ENCODE measurements at regions not wholly inside any gene's neighbourhood (a gene's known extent, or its start where the extent isn't known, plus 50 kb on each side); places are given as distances from the start of the nearest gene placed in this dataset.
"Not testable (repeated sequence)": the region's sequence is repeated elsewhere in the genome, so short reads cannot be mapped to it uniquely, and the experiment has no call there.

GRCh38 chr18:44568986-44569385 is 111.7 kb upstream of the SETBP1 start:
- Mint-ChIP-seq H3K36me3 (ENCODE audit: unreplicated experiment) (no peaks in the 10 kb centered on the region), H3K27me3 (ENCODE audit: unreplicated experiment) (no peaks in the 10 kb centered on the region), H3K4me1 (ENCODE audit: low read depth, unreplicated experiment) (no peaks in the 10 kb centered on the region), H3K9me3 (ENCODE audit: unreplicated experiment) (no peaks in the 10 kb centered on the region), H3K4me3 (ENCODE audit: unreplicated experiment) (no peak overlapping the region), H3K27ac (ENCODE audit: unreplicated experiment) (no peak overlapping the region)
- DNase-seq, result no peak
- no peak for TF ChIP-seq CTCF (IDR thresholded peaks at IDR 0.05; ENCODE audit: partially characterized antibody, unreplicated experiment)

GRCh38 chr18:44569391-44570055 is 111.2 kb upstream of the SETBP1 start:
- Mint-ChIP-seq H3K27me3 (ENCODE audit: unreplicated experiment) (no peaks in the 10 kb centered on the region), H3K27ac (ENCODE audit: unreplicated experiment) (no peak overlapping the region), H3K4me1 (ENCODE audit: low read depth, unreplicated experiment) (no peaks in the 10 kb centered on the region), H3K4me3 (ENCODE audit: unreplicated experiment) (no peak overlapping the region), H3K36me3 (ENCODE audit: unreplicated experiment) (no peaks in the 10 kb centered on the region), H3K9me3 (ENCODE audit: unreplicated experiment) (no peaks in the 10 kb centered on the region)
- TF ChIP-seq CTCF (IDR thresholded peaks at IDR 0.05; ENCODE audit: partially characterized antibody, unreplicated experiment), result no peak
- no peak for DNase-seq

- no peaks in the 10 kb centered on the region for H3K27me3 Mint-ChIP-seq (ENCODE audit: unreplicated experiment)
- no peaks in the 10 kb centered on the region for H3K36me3 Mint-ChIP-seq (ENCODE audit: unreplicated experiment)
- H3K9me3 Mint-ChIP-seq (ENCODE audit: unreplicated experiment), result no peaks in the 10 kb centered on the region
- no peaks in the 10 kb centered on the region for H3K4me1 Mint-ChIP-seq (ENCODE audit: low read depth, unreplicated experiment)
- peak; percentile 87 for TF ChIP-seq CTCF (IDR thresholded peaks at IDR 0.05; ENCODE audit: partially characterized antibody, unreplicated experiment)
- H3K27ac Mint-ChIP-seq (ENCODE audit: unreplicated experiment), result no peak overlapping the region
- H3K4me3 Mint-ChIP-seq (ENCODE audit: unreplicated experiment), result no peak overlapping the region
- no peak for DNase-seq
Observed at GRCh38 chr18:44579028-44579702, 101.5 kb upstream of the SETBP1 start.

- no peak overlapping the region for H3K27ac Mint-ChIP-seq (ENCODE audit: unreplicated experiment)
- no peaks in the 10 kb centered on the region for H3K9me3 Mint-ChIP-seq (ENCODE audit: unreplicated experiment)
- no peak overlapping the region for H3K4me3 Mint-ChIP-seq (ENCODE audit: unreplicated experiment)
- no peak for TF ChIP-seq CTCF (IDR thresholded peaks at IDR 0.05; ENCODE audit: partially characterized antibody, unreplicated experiment)
- DNase-seq, result no peak
- no peaks in the 10 kb centered on the region for H3K36me3 Mint-ChIP-seq (ENCODE audit: unreplicated experiment)
- no peaks in the 10 kb centered on the region for H3K4me1 Mint-ChIP-seq (ENCODE audit: low read depth, unreplicated experiment)
- no peaks in the 10 kb centered on the region for H3K27me3 Mint-ChIP-seq (ENCODE audit: unreplicated experiment)
Observed at GRCh38 chr18:44579745-44580144, 100.9 kb upstream of the SETBP1 start.

- no peaks in the 10 kb centered on the region for H3K4me1 Mint-ChIP-seq (ENCODE audit: low read depth, unreplicated experiment)
- no peaks in the 10 kb centered on the region for H3K9me3 Mint-ChIP-seq (ENCODE audit: unreplicated experiment)
- TF ChIP-seq CTCF (IDR thresholded peaks at IDR 0.05; ENCODE audit: partially characterized antibody, unreplicated experiment), result no peak
- no peak for DNase-seq
- H3K36me3 Mint-ChIP-seq (ENCODE audit: unreplicated experiment), result no peaks in the 10 kb centered on the region
- H3K4me3 Mint-ChIP-seq (ENCODE audit: unreplicated experiment), result no peak overlapping the region
- no peak overlapping the region for H3K27ac Mint-ChIP-seq (ENCODE audit: unreplicated experiment)
- no peaks in the 10 kb centered on the region for H3K27me3 Mint-ChIP-seq (ENCODE audit: unreplicated experiment)
Observed at GRCh38 chr18:44580159-44580558, 100.5 kb upstream of the SETBP1 start.

GRCh38 chr18:44580782-44581181 is 99.9 kb upstream of the SETBP1 start:
- H3K4me1 Mint-ChIP-seq (ENCODE audit: low read depth, unreplicated experiment); H3K36me3 Mint-ChIP-seq (ENCODE audit: unreplicated experiment); H3K27ac Mint-ChIP-seq (ENCODE audit: unreplicated experiment); H3K9me3 Mint-ChIP-seq (ENCODE audit: unreplicated experiment); H3K4me3 Mint-ChIP-seq (ENCODE audit: unreplicated experiment); DNase-seq; H3K27me3 Mint-ChIP-seq (ENCODE audit: unreplicated experiment): not testable (repeated sequence)

All from glutamatergic neuron (in vitro differentiated cells).